ENCODE measurements at regions not wholly inside any gene's neighbourhood (a gene's known extent, or its start where the extent isn't known, plus 50 kb on each side); places are given as distances from the start of the nearest gene placed in this dataset.

- no peak for TF ChIP-seq CTCF (IDR thresholded peaks at IDR 0.05; ENCODE audit: poor library complexity)
- no peak for TF ChIP-seq EZH2 (IDR thresholded peaks at IDR 0.05; ENCODE audit: borderline replicate concordance)
Measured at GRCh38 chr13:81637457-81637856, 1296.5 kb upstream of the SPRY2 start.

All from hepatocyte (in vitro differentiated cells).